Esophagus squamous epithelium (tissue), 5 donors: ENCODE measurements at regions not wholly inside any gene's neighbourhood (a gene's known extent, or its start where the extent isn't known, plus 50 kb on each side); places are given as distances from the start of the nearest gene placed in this dataset.

Experiments used
- DNase-seq: peaks from one replicate; lab custom pipeline; 2025; lab: John Stamatoyannopoulos, UW
- H3K27ac ChIP-seq, 4 donors: fragments of 200-600 bp; sonication (generic); one replicate each; pipeline ENCODE4 v1.5.1; 2016 to 2019; ENCODE audit warnings: mild to moderate bottlenecking in 1 of 4
- H3K27me3 ChIP-seq, 4 donors: fragments of 200-600 bp; sonication (generic); 1 replicate in 3 of 4; 2 replicates in 1 of 4; pipeline versions ENCODE4 v1.5.1 to v1.6.0; 2017 to 2021; ENCODE audit warnings: antibody characterized with exemption in 1 of 4
- H3K36me3 ChIP-seq, 3 donors: fragments of 200-600 bp; sonication (generic); one replicate each; pipeline ENCODE4 v1.5.1; 2016 to 2019
- H3K4me1 ChIP-seq, 3 donors: fragments of 200-600 bp; sonication (generic); one replicate each; pipeline ENCODE4 v1.5.1; 2017 to 2019
- H3K4me3 ChIP-seq, 4 donors: fragments of 200-600 bp; sonication (generic); 1 replicate in 3 of 4; 2 replicates in 1 of 4; pipeline ENCODE4 v1.5.1; 2016 to 2019; ENCODE audit warnings: mild to moderate bottlenecking in 2 of 4, moderate library complexity in 1 of 4
- H3K9me3 ChIP-seq, 3 donors: fragments of 200-600 bp; sonication (generic); one replicate each; pipeline ENCODE4 v1.5.1; 2016 to 2019
- POLR2A ChIP-seq, 4 donors: fragments of 450-650 bp; IDR thresholded peaks; one replicate each; pipeline ENCODE4 v1.6.1; 2017; ENCODE audit warnings: antibody characterized with exemption in 4 of 4, mild to moderate bottlenecking in 4 of 4, moderate library complexity in 3 of 4
- WGBS, 2 donors: methylation state at CpG; one replicate each; pipeline ENCODE4 v1.1.5; 2018; 5-methylcytosine and 5-hydroxymethylcytosine counted together
- intact Hi-C: fragments of 100-400 bp; cut with DNase I; formaldehyde crosslinking; loops from one replicate; pipeline ENCODE4 v1.15.0; 2022
- TF ChIP-seq, protein P1 (sequence below), 6 experiments: fragments of 450-650 bp in 4 of 6; fragments of 200-600 bp in 2 of 6; sonication (generic) in 2 of 6; IDR thresholded peaks; one replicate each; pipeline ENCODE4 v1.5.1; 2016 to 2019; ENCODE audit warnings: antibody characterized with exemption in 6 of 6, mild to moderate bottlenecking in 4 of 6, moderate library complexity in 4 of 6
- donor health status: DM: yes; HTN: yes; CAD: no.

DNA sequence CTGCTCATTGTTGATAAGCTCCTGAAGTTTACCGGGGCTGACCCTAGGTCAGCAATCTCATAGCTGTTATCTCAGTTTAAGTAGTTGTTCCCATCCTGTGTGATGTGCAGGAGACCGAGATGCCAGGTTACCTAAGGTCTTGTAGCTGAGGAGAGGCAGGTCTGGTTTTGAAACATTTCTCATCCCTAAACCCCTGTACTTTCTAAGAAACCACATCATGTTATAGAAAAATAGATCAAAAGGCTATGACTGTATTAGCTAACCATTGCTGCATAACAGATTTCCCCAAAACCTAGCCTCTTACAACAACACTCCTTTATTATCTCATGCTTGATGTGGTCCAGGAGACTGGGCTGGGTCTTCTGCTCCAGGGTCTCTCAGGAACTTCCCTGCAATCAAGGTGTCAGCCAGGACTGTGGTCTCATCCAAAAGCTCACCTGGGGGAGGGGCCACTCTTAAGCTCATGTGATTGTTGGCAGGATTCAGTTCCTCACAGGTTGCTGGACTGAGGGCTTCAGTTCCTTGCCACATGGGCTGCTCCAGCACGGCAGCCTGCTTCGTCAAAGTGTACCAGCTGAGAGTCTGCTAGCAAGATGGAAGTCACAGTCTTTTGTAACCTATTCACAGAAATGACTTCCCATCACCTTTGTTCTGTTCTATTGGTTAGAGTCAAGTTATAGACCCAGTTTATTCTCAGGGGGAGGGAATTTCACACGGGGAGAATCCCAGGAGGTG, 60.9 kb upstream of the CLCN4 start:
- no peaks in the 10 kb centered on the region for H3K27me3 ChIP-seq
- intact Hi-C loops = no loop called here
- TF ChIP-seq, protein P1, sequence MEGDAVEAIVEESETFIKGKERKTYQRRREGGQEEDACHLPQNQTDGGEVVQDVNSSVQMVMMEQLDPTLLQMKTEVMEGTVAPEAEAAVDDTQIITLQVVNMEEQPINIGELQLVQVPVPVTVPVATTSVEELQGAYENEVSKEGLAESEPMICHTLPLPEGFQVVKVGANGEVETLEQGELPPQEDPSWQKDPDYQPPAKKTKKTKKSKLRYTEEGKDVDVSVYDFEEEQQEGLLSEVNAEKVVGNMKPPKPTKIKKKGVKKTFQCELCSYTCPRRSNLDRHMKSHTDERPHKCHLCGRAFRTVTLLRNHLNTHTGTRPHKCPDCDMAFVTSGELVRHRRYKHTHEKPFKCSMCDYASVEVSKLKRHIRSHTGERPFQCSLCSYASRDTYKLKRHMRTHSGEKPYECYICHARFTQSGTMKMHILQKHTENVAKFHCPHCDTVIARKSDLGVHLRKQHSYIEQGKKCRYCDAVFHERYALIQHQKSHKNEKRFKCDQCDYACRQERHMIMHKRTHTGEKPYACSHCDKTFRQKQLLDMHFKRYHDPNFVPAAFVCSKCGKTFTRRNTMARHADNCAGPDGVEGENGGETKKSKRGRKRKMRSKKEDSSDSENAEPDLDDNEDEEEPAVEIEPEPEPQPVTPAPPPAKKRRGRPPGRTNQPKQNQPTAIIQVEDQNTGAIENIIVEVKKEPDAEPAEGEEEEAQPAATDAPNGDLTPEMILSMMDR (IDR thresholded peaks at IDR 0.05) = no peak
- no peak for TF ChIP-seq POLR2A (IDR thresholded peaks at IDR 0.05)
- peaks cover 0 to 13% (median 0%) of the 10 kb centered on the region in 3 donors for H3K4me1 ChIP-seq
- 71 to 85% methylated on average over 2 to 5 of the region's 5 CpGs for WGBS, 2 donors
- peaks cover 0 to 81% (median 0%) of the 10 kb centered on the region in 3 donors for H3K36me3 ChIP-seq
- H3K9me3 ChIP-seq = no peaks in the 10 kb centered on the region
- no peak for DNase-seq
- no peak overlapping the region for H3K4me3 ChIP-seq
- no peak overlapping the region for H3K27ac ChIP-seq

DNA sequence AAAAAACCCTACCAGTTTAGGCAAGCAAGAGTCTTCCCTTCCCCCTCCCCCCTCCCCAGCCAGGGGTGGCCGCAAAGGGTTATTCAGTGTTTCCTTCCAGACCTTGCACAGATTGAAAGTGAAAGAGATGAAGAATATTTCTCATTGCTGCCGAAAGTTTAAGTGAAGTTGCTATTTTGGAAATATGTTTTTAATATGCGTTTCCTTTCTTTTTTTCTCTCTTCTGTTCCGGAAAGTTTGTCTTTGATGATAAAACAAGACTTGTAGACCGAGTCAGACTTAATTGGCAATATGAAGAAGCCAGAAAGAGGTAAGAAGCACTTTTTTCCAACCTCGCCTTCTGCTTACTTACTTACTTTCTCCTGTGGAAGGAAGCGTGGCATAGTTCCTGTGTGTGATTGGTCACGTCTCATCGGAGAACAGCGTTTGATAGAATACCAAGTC, 58.5 kb upstream of the CLCN4 start:
- H3K27me3 ChIP-seq = no peaks in the 10 kb centered on the region
- intact Hi-C loops = no loop called here
- TF ChIP-seq, protein P1 (IDR thresholded peaks at IDR 0.05) = no peak
- TF ChIP-seq POLR2A (IDR thresholded peaks at IDR 0.05) = no peak
- 53 to 62% methylated on average over 10 of the region's 10 CpGs for WGBS, 2 donors
- peaks cover 0 to 13% (median 0%) of the 10 kb centered on the region in 3 donors for H3K4me1 ChIP-seq
- no peaks in the 10 kb centered on the region for H3K9me3 ChIP-seq
- no peak for DNase-seq
- peak overlapping the region in 3 of 4 donors; percentile 29 to 52 (median 31) for H3K4me3 ChIP-seq
- peak overlapping the region; percentile 14 to 75 (median 54) for H3K27ac ChIP-seq
- peaks cover 0 to 71% (median 0%) of the 10 kb centered on the region in 3 donors for H3K36me3 ChIP-seq

GRCh38 chrX:10099411-10099810, 57.4 kb upstream of the CLCN4 start:
- no peak for TF ChIP-seq POLR2A (IDR thresholded peaks at IDR 0.05)
- TF ChIP-seq, protein P1 (IDR thresholded peaks at IDR 0.05) = no peak
- Histone ChIP-seq H3K4me1 (peaks cover 0 to 13% (median 0%) of the 10 kb centered on the region in 3 donors), H3K27me3 (no peaks in the 10 kb centered on the region), H3K36me3 (peaks cover 0 to 69% (median 0%) of the 10 kb centered on the region in 3 donors), H3K27ac (peak overlapping the region in 3 of 4 donors; percentile 55 to 75 (median 62)), H3K9me3 (no peaks in the 10 kb centered on the region), H3K4me3 (no peak overlapping the region)
- no peak for DNase-seq
- 44 to 58% methylated on average over 2 to 5 of the region's 5 CpGs for WGBS, 2 donors
- intact Hi-C loops = no loop called here

- H3K36me3 ChIP-seq = peaks cover 0 to 50% (median 0%) of the 10 kb centered on the region in 3 donors
- no peak overlapping the region for H3K4me3 ChIP-seq
- peaks cover 0 to 17% (median 0%) of the 10 kb centered on the region in 3 donors for H3K4me1 ChIP-seq
- intact Hi-C loops = no loop called here
- TF ChIP-seq, protein P1 (IDR thresholded peaks at IDR 0.05) = no peak
- no peak for TF ChIP-seq POLR2A (IDR thresholded peaks at IDR 0.05)
- no peaks in the 10 kb centered on the region for H3K27me3 ChIP-seq
- DNase-seq = no peak
- WGBS, 2 donors = 67 to 89% methylated on average over 4 of the region's 5 CpGs
- peak overlapping the region in 3 of 4 donors; percentile 5 to 62 (median 9) for H3K27ac ChIP-seq
- H3K9me3 ChIP-seq = no peaks in the 10 kb centered on the region
These were observed 55.5 kb upstream of the CLCN4 start for GRCh38 chrX:10101269-10101668.

DNA sequence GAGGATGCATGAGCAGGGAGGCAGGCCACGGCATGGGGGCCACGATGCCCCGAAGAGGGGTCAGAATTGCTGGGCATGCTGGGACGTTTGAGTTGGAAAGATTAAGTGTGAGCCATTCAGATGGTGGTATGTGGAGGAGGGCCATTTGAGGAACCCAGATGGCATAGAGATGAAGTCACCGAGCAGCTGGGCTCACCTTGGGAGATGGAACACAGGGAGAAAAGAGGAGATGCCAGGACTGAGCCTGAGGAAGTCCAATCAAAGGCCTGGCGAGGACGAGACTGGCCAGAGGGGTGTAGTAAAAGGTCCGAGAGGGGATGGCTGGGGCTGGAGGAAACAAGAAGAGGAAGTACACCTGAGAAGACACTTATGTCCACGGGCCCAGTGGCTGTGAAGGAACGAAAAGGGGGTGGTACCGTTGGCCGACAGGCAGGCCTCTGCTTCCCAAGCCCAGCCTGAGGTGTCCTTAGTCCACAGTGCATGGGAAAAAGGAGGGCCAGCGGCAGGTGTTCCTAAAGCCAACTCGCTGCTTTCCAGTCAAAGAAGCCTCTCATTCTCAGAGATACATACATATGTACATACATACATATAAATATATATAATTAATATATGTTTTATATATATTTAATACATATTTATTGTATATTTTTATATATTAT, 54.6 kb upstream of the CLCN4 start:
- DNase-seq = no peak
- intact Hi-C loops = no loop called here
- H3K4me3 ChIP-seq = no peak overlapping the region
- TF ChIP-seq, protein P1 (IDR thresholded peaks at IDR 0.05) = no peak
- TF ChIP-seq POLR2A (IDR thresholded peaks at IDR 0.05) = no peak
- H3K9me3 ChIP-seq = no peaks in the 10 kb centered on the region
- H3K4me1 ChIP-seq = peaks cover 0 to 26% (median 0%) of the 10 kb centered on the region in 3 donors
- H3K36me3 ChIP-seq = peaks cover 0 to 42% (median 0%) of the 10 kb centered on the region in 3 donors
- H3K27me3 ChIP-seq = no peaks in the 10 kb centered on the region
- 69 to 96% methylated on average over 11 to 14 of the region's 14 CpGs for WGBS, 2 donors
- H3K27ac ChIP-seq = peak overlapping the region in 1 of 4 donors; percentile 17
